GM12878 (cell line): ENCODE measurements at regions not wholly inside any gene's neighbourhood (a gene's known extent, or its start where the extent isn't known, plus 50 kb on each side); places are given as distances from the start of the nearest gene placed in this dataset.

ENCODE experiments used
- ATAC-seq: fragments of 200-7000 bp; cut with Tn5 transposase; 3 replicates; pipeline ENCODE4 v1.9.1; 2020; ENCODE audit warnings: mild to moderate bottlenecking, moderate library complexity
- BruUV-seq: library from RNA; stranded (reverse); fragments of 400-500 nt; replicated peaks from 2 replicates; lab custom pipeline; 2021; lab: Mats Ljungman, UMichigan
- CTCF ChIA-PET: fragments of 300-600 bp; sonication (Branson Sonifier 250); formaldehyde crosslinking; extraction: SDS; loops from one replicate; lab custom pipeline; 2021; ENCODE audit warnings: inconsistent platforms; lab: Yijun Ruan, JAX
- POLR2A ChIA-PET: fragments of 350-600 bp; formaldehyde crosslinking; extraction: SDS; loops from one replicate; lab custom pipeline; 2021; ENCODE audit warnings: inconsistent platforms; lab: Charles Lee
- RAD21 ChIA-PET: fragments of 300-600 bp; sonication (Branson Sonifier 250); formaldehyde crosslinking; loops from one replicate; lab custom pipeline; 2023; ENCODE audit warnings: antibody characterized with exemption; ENCODE audit not compliant: unreplicated experiment; lab: Charles Lee
- SMC1A ChIA-PET: fragments of 300-600 bp; sonication (Branson Sonifier 250); formaldehyde crosslinking; loops from one replicate; lab custom pipeline; 2023; ENCODE audit not compliant: unreplicated experiment, uncharacterized antibody; lab: Charles Lee
- DNase-seq: peaks from one replicate; pipeline ENCODE4 v3.0.0-alpha.2; 2011; ENCODE audit warnings: low read depth, low spot score
- FAIRE-seq: peaks from 3 replicates; lab custom pipeline; 2011; peaks lifted over from hg19 to GRCh38; lab: Jason Lieb, UNC
- H2AFZ ChIP-seq: 2 replicates; pipeline ENCODE4 v1.6.0; 2011; ENCODE audit warnings: low read depth, low read length, control low read depth; ENCODE audit not compliant: control insufficient read depth
- H3K27ac ChIP-seq: 2 replicates; pipeline ENCODE4 v1.5.1; 2011; ENCODE audit warnings: control low read depth; ENCODE audit not compliant: control insufficient read depth, insufficient read depth
- H3K27me3 ChIP-seq, 2 experiments: replicated peaks in 1 of 2; 2 replicates each; pipeline versions ENCODE4 v1.6.0 to v1.6.1; 2011; ENCODE audit warnings: low read length in 1 of 2; ENCODE audit not compliant: control insufficient read depth in 2 of 2, insufficient read depth in 2 of 2
- H3K36me3 ChIP-seq, 2 experiments: 2 replicates each; pipeline ENCODE4 v1.5.1; 2011; ENCODE audit warnings: low read length in 1 of 2; ENCODE audit not compliant: control insufficient read depth in 2 of 2, insufficient read depth in 2 of 2
- H3K4me1 ChIP-seq: 2 replicates; pipeline ENCODE4 v1.6.1; 2011; ENCODE audit warnings: mild to moderate bottlenecking, low read length, moderate library complexity, mixed read lengths; ENCODE audit not compliant: control insufficient read depth, insufficient read depth
- H3K4me2 ChIP-seq: 2 replicates; pipeline ENCODE4 v1.6.0; 2011; ENCODE audit warnings: control low read depth; ENCODE audit not compliant: control insufficient read depth, insufficient read depth
- H3K4me3 ChIP-seq: fragments of 200-600 bp; sonication (generic); 2 replicates; pipeline ENCODE4 v1.5.1; 2016
- H3K79me2 ChIP-seq: 2 replicates; pipeline ENCODE4 v1.6.0; 2011; ENCODE audit warnings: low read length; ENCODE audit not compliant: control insufficient read depth, insufficient read depth
- H3K9ac ChIP-seq: 2 replicates; pipeline ENCODE4 v1.8.0; 2011; ENCODE audit warnings: low read length, control low read depth, mixed read lengths; ENCODE audit not compliant: control insufficient read depth, insufficient read depth
- H3K9me3 ChIP-seq: replicated peaks from 3 replicates; pipeline ENCODE4 v1.5.1; 2011; ENCODE audit warnings: mild to moderate bottlenecking, low read length; ENCODE audit not compliant: control insufficient read depth, insufficient read depth
- H4K20me1 ChIP-seq: 2 replicates; pipeline ENCODE4 v1.6.0; 2011; ENCODE audit not compliant: control insufficient read depth, insufficient read depth
- CHD2 ChIP-seq: IDR thresholded peaks from 2 replicates; pipeline ENCODE4 v1.6.1; 2011; ENCODE audit warnings: low read depth, low read length, improper control_type of control experiment, borderline replicate concordance
- EZH2 ChIP-seq: IDR thresholded peaks from 2 replicates; pipeline ENCODE4 v1.6.1; 2012; ENCODE audit warnings: low read depth, mild to moderate bottlenecking, control low read depth, inconsistent platforms, low read length, borderline replicate concordance; ENCODE audit not compliant: control insufficient read depth
- GABPA ChIP-seq: IDR thresholded peaks from 2 replicates; pipeline ENCODE4 v1.6.1; 2014; ENCODE audit warnings: antibody characterized with exemption, low read depth, mild to moderate bottlenecking, inconsistent platforms
- HDAC2 ChIP-seq: fragments of 200-600 bp; sonication (generic); IDR thresholded peaks from 2 replicates; pipeline ENCODE4 v1.6.1; 2017
- HDAC6 ChIP-seq: fragments of 200-600 bp; sonication (generic); IDR thresholded peaks from one replicate; pipeline ENCODE4 v1.8.0; 2017; ENCODE audit warnings: antibody characterized with exemption; ENCODE audit not compliant: unreplicated experiment
- IKZF1 ChIP-seq: fragments of 450-650 bp; conservative IDR thresholded peaks from 2 replicates; pipeline ENCODE4 v1.6.1; 2017; ENCODE audit warnings: antibody characterized with exemption, mild to moderate bottlenecking
- MEF2B ChIP-seq: fragments of 450-650 bp; IDR thresholded peaks from 2 replicates; pipeline ENCODE4 v1.6.1; 2018; ENCODE audit warnings: mild to moderate bottlenecking, moderate library complexity; ENCODE audit not compliant: partially characterized antibody, poor library complexity, severe bottlenecking
- NR2C2 ChIP-seq: IDR thresholded peaks from 2 replicates; pipeline ENCODE4 v1.6.1; 2011; ENCODE audit warnings: borderline replicate concordance, low read depth; ENCODE audit not compliant: control insufficient read depth, insufficient read length
- PAX5 ChIP-seq: IDR thresholded peaks from 2 replicates; pipeline ENCODE4 v1.6.1; 2011; ENCODE audit warnings: low read depth, low read length, borderline replicate concordance
- RAD51 ChIP-seq: fragments of 450-650 bp; IDR thresholded peaks from 2 replicates; pipeline ENCODE4 v1.6.1; 2016; ENCODE audit warnings: moderate library complexity, mild to moderate bottlenecking, inconsistent platforms
- RCOR1 ChIP-seq: conservative IDR thresholded peaks from 2 replicates; pipeline ENCODE4 v1.6.1; 2012; ENCODE audit warnings: low read depth, low read length, improper control_type of control experiment
- SIX5 ChIP-seq: IDR thresholded peaks from 2 replicates; pipeline ENCODE4 v1.6.1; 2011; ENCODE audit warnings: mild to moderate bottlenecking, low read depth, low read length, moderate library complexity; ENCODE audit not compliant: severe bottlenecking
- SREBF1 ChIP-seq: IDR thresholded peaks from 2 replicates; pipeline ENCODE4 v1.6.1; 2012; ENCODE audit warnings: mild to moderate bottlenecking, low read length
- SUPT20H ChIP-seq: IDR thresholded peaks from 2 replicates; pipeline ENCODE4 v1.6.1; 2011; ENCODE audit warnings: low read depth, mild to moderate bottlenecking, low read length, moderate library complexity, borderline replicate concordance; ENCODE audit not compliant: control insufficient read depth
- TAF1 ChIP-seq: IDR thresholded peaks from 2 replicates; pipeline ENCODE4 v1.6.1; 2011; ENCODE audit warnings: mild to moderate bottlenecking, low read depth, low read length, borderline replicate concordance
- YY1 ChIP-seq: IDR thresholded peaks from 2 replicates; pipeline ENCODE4 v1.6.1; 2011; ENCODE audit warnings: low read depth, mild to moderate bottlenecking, low read length
- ZNF592 ChIP-seq: fragments of 450-650 bp; IDR thresholded peaks from 2 replicates; pipeline ENCODE4 v1.6.1; 2017; ENCODE audit warnings: mild to moderate bottlenecking, moderate library complexity
- WGBS: methylation state at CpG from one replicate; pipeline ENCODE4 v1.1.6; 2016; ENCODE audit warnings: low lambda C conversion rate; ENCODE audit not compliant: insufficient replicate concordance, insufficient coverage; ENCODE audit errors: missing lambda C conversion rate; 5-methylcytosine and 5-hydroxymethylcytosine counted together
- in situ Hi-C: fragments of 300-500 bp; cut with MboI; formaldehyde crosslinking; loops from 9 replicates; pipeline ENCODE4 v1.14.3; 2018; ENCODE audit warnings: mixed read lengths
- intact Hi-C: fragments of 100-400 bp; cut with micrococcal nuclease; formaldehyde crosslinking; loops from one replicate; pipeline ENCODE4 v1.14.2; 2022; ENCODE audit not compliant: unreplicated experiment
- TF ChIP-seq, protein P1 (sequence below): IDR thresholded peaks from 2 replicates; pipeline ENCODE4 v1.6.1; 2012; ENCODE audit warnings: improper control_type of control experiment, low read depth, low read length; ENCODE audit not compliant: insufficient replicate concordance

DNA sequence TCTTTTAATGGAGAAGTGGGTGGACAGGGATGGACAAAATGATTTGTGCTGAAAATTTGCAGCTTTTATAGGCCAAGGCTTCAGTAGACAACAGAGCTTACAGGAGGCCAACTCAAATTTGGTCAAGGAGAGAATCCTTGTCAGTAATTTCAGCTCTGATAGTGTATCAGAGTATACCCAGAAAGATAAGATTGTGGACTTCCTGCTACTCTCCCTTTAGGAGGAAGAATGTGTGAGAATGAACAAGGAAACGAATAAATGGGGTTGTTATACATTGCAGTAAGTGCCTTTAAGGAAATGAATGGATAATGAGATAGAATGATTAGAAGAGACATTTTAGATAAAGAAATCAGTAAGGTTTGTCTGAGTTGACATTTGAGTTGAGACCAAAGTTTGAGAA, 519.9 kb downstream of the UTRN start:
- FAIRE-seq (no peak), DNase-seq (no peak), ATAC-seq (no peak)
- Histone ChIP-seq H3K4me3 (no peak overlapping the region), H3K4me2 (no peak overlapping the region), H4K20me1 (no peaks in the 10 kb centered on the region), H2AFZ (no peak overlapping the region), H3K79me2 (no peaks in the 10 kb centered on the region), H3K9ac (no peak overlapping the region), H3K9me3 (no peaks in the 10 kb centered on the region), H3K27me3 (no peaks in the 10 kb centered on the region), H3K27ac (no peak overlapping the region), H3K36me3 (no peaks in the 10 kb centered on the region; a peak in 1 of 4 replicates), H3K4me1 (no peaks in the 10 kb centered on the region)
- ChIA-PET POLR2A (no interaction called here), CTCF (no interaction called here), SMC1A (no interaction called here), RAD21 (no interaction called here)
- intact Hi-C loops: no loop called here
- in situ Hi-C loops: no loop called here
- no TSS peak for BruUV-seq
- WGBS: 88% methylated on average over 1 of the region's 1 CpG
- no peak for TF ChIP-seq ZNF592
- TF ChIP-seq, protein P1, sequence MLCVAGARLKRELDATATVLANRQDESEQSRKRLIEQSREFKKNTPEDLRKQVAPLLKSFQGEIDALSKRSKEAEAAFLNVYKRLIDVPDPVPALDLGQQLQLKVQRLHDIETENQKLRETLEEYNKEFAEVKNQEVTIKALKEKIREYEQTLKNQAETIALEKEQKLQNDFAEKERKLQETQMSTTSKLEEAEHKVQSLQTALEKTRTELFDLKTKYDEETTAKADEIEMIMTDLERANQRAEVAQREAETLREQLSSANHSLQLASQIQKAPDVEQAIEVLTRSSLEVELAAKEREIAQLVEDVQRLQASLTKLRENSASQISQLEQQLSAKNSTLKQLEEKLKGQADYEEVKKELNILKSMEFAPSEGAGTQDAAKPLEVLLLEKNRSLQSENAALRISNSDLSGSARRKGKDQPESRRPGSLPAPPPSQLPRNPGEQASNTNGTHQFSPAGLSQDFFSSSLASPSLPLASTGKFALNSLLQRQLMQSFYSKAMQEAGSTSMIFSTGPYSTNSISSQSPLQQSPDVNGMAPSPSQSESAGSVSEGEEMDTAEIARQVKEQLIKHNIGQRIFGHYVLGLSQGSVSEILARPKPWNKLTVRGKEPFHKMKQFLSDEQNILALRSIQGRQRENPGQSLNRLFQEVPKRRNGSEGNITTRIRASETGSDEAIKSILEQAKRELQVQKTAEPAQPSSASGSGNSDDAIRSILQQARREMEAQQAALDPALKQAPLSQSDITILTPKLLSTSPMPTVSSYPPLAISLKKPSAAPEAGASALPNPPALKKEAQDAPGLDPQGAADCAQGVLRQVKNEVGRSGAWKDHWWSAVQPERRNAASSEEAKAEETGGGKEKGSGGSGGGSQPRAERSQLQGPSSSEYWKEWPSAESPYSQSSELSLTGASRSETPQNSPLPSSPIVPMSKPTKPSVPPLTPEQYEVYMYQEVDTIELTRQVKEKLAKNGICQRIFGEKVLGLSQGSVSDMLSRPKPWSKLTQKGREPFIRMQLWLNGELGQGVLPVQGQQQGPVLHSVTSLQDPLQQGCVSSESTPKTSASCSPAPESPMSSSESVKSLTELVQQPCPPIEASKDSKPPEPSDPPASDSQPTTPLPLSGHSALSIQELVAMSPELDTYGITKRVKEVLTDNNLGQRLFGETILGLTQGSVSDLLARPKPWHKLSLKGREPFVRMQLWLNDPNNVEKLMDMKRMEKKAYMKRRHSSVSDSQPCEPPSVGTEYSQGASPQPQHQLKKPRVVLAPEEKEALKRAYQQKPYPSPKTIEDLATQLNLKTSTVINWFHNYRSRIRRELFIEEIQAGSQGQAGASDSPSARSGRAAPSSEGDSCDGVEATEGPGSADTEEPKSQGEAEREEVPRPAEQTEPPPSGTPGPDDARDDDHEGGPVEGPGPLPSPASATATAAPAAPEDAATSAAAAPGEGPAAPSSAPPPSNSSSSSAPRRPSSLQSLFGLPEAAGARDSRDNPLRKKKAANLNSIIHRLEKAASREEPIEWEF: no peak
- TF ChIP-seq YY1: no peak
- no peak for TF ChIP-seq HDAC2
- no peak for TF ChIP-seq CHD2
- TF ChIP-seq SREBF1: no peak
- no peak for TF ChIP-seq RCOR1
- no peak for TF ChIP-seq IKZF1
- TF ChIP-seq SIX5: no peak
- no peak for TF ChIP-seq GABPA
- TF ChIP-seq HDAC6: no peak
- TF ChIP-seq NR2C2: no peak
- no peak for TF ChIP-seq PAX5
- TF ChIP-seq EZH2: no peak
- no peak for TF ChIP-seq SUPT20H
- no peak for TF ChIP-seq MEF2B
- TF ChIP-seq RAD51: no peak
- no peak for TF ChIP-seq TAF1
